GM21360 (cell line): ENCODE measurements at regions not wholly inside any gene's neighbourhood (a gene's known extent, or its start where the extent isn't known, plus 50 kb on each side); places are given as distances from the start of the nearest gene placed in this dataset.
"Not testable (repeated sequence)": the region's sequence is repeated elsewhere in the genome, so short reads cannot be mapped to it uniquely, and the experiment has no call there.

Source experiments
- ATAC-seq: cut with Tn5 transposase; IDR thresholded peaks from one replicate; pipeline ENCODE4 v1.9.1; 2021; ENCODE audit warnings: mild to moderate bottlenecking, moderate library complexity; ENCODE audit not compliant: unreplicated experiment

GRCh38 chr6:121855521-121855920, 420.1 kb downstream of the GJA1 start:
- no peak for ATAC-seq

DNA sequence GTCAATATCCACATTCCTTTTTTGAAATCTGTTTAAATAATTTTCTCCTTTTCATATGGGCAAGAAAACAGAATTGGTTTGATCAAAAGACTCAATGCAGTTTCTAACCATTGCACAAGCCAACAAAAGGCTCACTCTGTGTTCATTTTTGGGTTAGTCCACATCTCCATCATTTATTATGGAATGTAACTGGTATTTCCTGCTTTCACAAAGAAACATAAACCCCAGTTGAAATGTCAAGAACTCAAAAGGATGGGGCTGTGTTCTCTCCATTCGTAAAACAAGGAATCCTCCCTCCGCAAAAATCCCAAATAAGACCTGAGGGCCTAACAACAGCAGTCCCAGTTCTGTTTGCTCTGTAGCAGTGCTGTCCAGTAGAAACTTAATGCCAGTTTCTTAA, 420.9 kb downstream of the GJA1 start:
- no peak for ATAC-seq

DNA sequence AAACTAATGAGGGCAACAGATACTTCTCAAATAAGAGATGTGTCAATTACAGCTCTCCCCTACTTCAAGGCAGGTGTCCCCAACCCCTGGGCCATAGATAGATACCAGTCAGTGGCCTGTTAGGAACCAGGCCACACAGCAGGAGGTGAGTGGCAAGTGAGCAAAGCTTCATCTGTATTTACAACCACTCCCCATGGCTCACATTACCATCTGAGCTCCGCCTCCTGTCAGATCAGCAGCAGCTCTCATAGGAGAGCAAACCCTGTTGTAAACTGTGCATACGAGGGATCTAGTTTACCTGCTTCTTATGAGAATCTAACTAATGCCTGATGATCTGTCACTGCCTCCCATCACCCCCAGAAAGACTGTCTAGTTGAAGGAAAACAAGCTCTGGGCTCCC, 422.1 kb downstream of the GJA1 start:
- ATAC-seq, result no peak

- no peak for ATAC-seq
Observed at GRCh38 chr6:121858310-121858709, 422.9 kb downstream of the GJA1 start.

DNA sequence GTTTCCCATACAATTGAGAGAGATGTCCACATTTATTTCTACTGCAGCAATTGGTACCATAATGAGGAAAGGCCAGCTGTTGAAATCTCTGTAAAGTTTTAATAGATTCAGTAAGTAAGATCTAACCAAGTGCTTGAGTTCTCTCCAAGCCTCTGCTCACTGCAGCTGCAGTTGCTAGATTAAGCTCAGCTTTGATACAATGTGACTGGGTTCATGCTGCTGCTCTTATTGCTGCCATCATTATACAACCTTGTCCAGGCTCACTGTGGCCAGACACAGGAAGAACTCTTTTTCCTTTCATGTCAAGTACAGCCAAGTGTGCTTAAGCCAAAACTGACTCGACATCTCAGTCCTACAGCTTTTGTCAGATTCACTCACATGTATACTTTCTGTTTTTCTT, 423.5 kb downstream of the GJA1 start:
- ATAC-seq, result no peak

GRCh38 chr6:121865811-121866210, 430.4 kb downstream of the GJA1 start:
- no peak for ATAC-seq

DNA sequence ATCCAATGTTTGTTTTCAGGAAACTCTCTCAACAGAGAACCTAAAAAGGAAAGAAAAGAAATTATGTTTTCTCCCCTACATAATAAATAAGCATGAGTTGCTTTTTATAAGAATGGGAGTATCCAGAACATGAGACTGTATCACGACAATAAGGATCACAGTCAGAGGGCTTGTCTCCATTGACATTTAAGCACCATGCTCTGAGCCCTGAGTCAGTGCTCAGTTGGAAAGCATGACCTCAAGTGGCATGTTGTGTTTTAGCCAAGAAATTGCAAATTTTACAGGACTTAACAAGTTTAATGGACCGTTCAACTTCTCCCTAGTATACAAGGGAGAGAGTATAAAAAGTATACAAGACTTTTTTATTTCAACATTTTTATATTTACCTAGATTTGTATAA, 431.6 kb downstream of the GJA1 start:
- ATAC-seq, result no peak

DNA sequence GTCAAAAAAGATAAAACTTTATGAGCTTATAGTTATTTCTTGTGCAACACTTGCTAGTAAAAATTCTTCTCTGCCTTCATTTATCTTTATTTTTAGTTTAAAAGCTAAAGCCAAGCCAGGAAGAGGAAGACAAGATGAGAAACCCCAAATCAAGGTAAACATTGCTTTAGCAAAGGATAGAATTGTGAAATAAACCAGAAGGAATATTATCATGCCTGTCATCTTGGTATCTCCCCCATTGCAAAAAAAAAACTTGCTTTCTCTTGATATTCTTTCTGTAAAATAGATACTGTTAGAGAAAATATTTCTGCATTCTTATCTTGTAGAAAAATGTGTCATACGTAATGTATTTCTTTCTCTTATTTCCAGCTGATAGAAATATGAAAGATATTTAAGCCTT, 432.8 kb downstream of the GJA1 start:
- ATAC-seq, result no peak

DNA sequence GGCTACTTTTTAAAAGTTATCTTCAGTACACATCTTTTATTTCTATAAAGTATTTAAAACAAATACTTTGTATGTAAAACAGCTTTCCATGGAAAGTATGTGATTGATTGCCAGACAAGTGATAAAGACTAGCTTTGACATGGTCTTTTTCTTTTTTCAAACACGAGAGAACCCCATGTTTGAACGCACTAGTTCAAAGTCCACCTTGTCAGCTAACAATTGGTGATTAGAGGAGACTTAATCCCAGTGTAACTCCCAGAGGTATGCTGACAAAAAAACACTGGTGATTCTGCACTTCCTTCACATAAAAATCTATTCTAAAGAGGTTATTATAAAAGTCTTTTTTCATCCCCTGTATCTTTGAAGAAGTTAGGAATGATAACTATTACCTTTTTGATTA, 438.1 kb downstream of the GJA1 start:
- no peak for ATAC-seq

DNA sequence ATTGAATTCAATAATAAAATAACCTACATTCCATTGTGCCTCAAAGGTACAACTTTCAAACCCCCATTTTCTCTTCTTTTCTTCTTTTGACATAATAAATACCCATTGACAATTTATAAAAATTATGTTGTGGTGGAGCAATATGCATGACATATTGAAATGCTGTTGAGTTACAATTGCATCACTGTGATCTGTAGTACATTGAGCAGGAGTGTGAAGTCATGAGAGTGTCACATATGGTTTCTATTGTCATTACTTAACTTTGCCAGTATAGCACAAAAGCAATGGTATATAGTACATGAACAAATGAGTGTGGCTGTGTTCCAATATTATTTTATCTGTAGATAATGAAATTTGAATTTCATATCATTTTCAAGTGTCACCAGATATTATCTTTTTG, 441.3 kb downstream of the GJA1 start:
- no peak for ATAC-seq

- no peak for ATAC-seq
Observed at GRCh38 chr6:121879149-121879548, 443.7 kb downstream of the GJA1 start.

GRCh38 chr6:121880831-121881230, 445.4 kb downstream of the GJA1 start:
- ATAC-seq, result no peak

DNA sequence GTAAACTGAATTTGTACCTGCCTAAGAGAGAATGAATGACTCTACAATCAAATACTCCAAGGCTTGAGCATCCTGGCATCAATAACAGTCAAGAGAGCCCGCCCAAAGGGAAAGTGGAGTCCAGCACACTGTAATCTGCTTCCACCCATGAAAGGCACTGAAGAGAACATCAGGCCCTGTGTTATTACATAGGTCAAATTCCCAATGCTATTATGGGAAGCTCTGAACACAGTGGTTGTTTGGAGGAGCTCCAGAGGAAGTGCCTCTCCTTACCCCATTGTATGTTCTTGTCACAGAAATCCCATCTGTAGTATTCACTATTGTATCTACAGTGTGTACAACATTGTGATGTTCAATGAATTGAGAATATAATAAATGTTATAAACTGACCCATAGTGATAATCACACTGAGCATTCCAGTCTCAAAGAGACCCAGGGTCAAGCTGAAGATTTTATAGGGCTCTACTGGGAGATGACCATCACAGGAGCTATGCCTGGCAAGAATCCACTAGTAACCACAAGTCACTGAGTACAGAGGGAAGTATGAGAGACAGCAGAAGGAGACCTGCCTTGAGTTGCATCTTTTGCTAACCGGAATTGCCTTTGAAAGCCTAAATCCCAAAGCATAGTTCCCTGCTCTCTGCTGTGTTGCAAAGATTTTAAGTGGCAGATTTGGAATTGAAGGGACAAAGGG, 446.7 kb downstream of the GJA1 start:
- no peak for ATAC-seq

- ATAC-seq, result no peak
Observed at GRCh38 chr6:121884091-121884490, 448.6 kb downstream of the GJA1 start.

GRCh38 chr6:121884620-121885019, 449.2 kb downstream of the GJA1 start:
- no peak for ATAC-seq

DNA sequence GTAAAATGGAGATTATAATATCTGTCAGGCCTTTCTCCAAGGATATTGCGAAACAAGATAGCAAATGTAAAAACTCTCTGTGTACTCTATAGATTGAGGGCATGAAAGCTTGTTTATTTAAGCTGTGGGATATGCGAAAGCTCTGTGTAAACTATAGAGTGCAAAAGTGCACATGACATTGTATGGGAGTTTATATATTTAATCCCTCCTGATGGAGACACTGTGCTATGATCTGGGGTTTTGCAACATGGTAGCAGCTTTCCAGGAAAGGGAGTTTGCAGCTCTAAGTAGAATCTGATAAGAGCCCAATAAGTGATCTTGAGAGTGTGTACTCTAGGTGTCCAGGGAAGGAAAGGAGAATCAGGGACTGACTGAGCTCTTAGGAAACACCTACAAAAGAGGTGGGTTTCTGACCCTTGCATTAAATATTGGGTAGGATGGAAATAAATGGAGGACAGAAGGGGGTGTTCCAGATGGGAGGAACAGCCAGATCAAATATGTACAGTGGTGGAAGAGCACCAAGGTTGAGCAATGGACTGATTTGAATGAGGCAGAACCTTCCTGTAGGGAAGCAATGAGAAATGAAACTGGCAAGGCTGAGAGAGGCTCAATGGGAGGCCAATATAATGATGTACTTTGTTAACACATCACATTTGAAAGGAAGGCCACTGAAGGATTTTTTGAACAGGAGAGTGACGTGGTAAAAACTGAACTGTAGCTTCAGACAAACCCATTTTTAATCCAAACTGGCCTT, 450.1 kb downstream of the GJA1 start:
- ATAC-seq, result no peak

GRCh38 chr6:121886223-121886830, 450.9 kb downstream of the GJA1 start:
- ATAC-seq, result no peak

- no peak for ATAC-seq
Observed at GRCh38 chr6:121887724-121888123, 452.3 kb downstream of the GJA1 start.

DNA sequence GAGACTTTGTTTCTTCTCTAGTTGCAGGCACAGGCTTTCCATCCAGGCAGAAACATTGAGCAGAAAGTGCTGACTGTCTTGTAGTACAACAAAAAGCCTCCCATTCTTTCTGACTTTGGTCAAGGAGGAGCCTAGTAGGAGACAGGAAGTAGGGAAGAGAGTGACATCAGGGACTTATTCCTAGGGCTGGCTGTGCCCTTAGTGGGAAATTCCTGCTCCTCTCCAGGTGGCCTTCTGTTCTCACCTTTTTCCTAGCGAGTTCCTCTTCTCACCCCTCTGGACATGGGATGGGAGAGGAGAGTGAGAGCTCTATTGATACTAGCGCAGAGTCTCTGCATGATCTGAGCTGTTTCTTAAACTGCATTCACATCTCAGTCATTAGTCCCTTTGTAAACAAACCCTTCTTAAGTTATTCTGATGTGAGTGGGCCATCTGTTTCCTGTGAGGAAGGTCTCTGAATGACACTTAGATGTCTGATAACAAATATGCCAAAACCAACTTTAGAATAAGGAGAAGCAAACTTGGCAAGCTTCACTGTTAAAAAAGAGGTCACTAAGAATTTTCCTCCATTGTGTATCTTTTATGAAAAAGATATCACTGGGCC, 455.0 kb downstream of the GJA1 start:
- no peak for ATAC-seq

GRCh38 chr6:121895731-121896130, 460.3 kb downstream of the GJA1 start:
- not testable (repeated sequence) for ATAC-seq

- no peak for ATAC-seq
Observed at GRCh38 chr6:121896363-121896762, 460.9 kb downstream of the GJA1 start.

DNA sequence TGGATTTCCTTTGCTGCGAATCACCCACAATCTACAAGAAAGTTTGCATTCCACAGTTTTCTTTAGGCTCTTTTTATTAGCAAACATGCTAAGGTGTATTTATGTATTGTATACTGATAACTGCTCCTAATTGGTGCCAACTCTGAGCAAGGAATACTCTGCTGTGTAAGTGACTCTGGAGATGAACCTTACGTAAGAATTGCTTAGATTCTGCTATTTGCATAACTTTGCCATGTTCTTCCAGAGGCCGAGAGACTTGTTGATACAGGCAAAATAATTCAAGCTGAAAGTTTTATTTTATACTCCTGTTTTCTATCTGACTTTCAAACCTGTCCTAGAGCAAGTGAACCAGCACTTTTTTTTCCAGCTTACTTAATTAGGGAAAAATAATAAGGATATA, 461.3 kb downstream of the GJA1 start:
- ATAC-seq, result no peak
